ENCODE measurements at regions not wholly inside any gene's neighbourhood (a gene's known extent, or its start where the extent isn't known, plus 50 kb on each side); places are given as distances from the start of the nearest gene placed in this dataset.
"Not testable (repeated sequence)": the region's sequence is repeated elsewhere in the genome, so short reads cannot be mapped to it uniquely, and the experiment has no call there.

GRCh38 chr18:55695091-55695490 lies 107.1 kb upstream of the TCF4 start:
- H3K4me3 Mint-ChIP-seq: no peak overlapping the region
- no peak overlapping the region for H3K27ac Mint-ChIP-seq
- DNase-seq: no peak
- H3K27me3 Mint-ChIP-seq: no peaks in the 10 kb centered on the region
- H3K4me1 Mint-ChIP-seq: no peaks in the 10 kb centered on the region
- H3K9me3 Mint-ChIP-seq: no peaks in the 10 kb centered on the region
- intact Hi-C loops (cut with micrococcal nuclease): no loop called here
- H3K36me3 Mint-ChIP-seq (ENCODE audit: low read depth): no peaks in the 10 kb centered on the region

- H3K27ac Mint-ChIP-seq: no peak overlapping the region
- no peaks in the 10 kb centered on the region for H3K27me3 Mint-ChIP-seq
- H3K9me3 Mint-ChIP-seq: no peaks in the 10 kb centered on the region
- no peaks in the 10 kb centered on the region for H3K36me3 Mint-ChIP-seq (ENCODE audit: low read depth)
- H3K4me1 Mint-ChIP-seq: no peaks in the 10 kb centered on the region
- DNase-seq: no peak
- intact Hi-C loops (cut with micrococcal nuclease): no loop called here
- no peak overlapping the region for H3K4me3 Mint-ChIP-seq
These were observed 106.3 kb upstream of the TCF4 start for GRCh38 chr18:55694291-55694690.

GRCh38 chr18:55688030-55688429 lies 100.0 kb upstream of the TCF4 start:
- no peaks in the 10 kb centered on the region for H3K4me1 Mint-ChIP-seq
- no peaks in the 10 kb centered on the region for H3K36me3 Mint-ChIP-seq (ENCODE audit: low read depth)
- no peaks in the 10 kb centered on the region for H3K27me3 Mint-ChIP-seq
- no peak overlapping the region for H3K4me3 Mint-ChIP-seq
- H3K27ac Mint-ChIP-seq: no peak overlapping the region
- H3K9me3 Mint-ChIP-seq: no peaks in the 10 kb centered on the region
- intact Hi-C loops (cut with micrococcal nuclease): no loop called here
- DNase-seq: no peak

- Mint-ChIP-seq H3K36me3 (ENCODE audit: low read depth) (no peaks in the 10 kb centered on the region), H3K9me3 (no peaks in the 10 kb centered on the region), H3K27ac (no peak overlapping the region), H3K4me1 (no peaks in the 10 kb centered on the region), H3K27me3 (no peaks in the 10 kb centered on the region), H3K4me3 (no peak overlapping the region)
- DNase-seq: no peak
- intact Hi-C loops (cut with micrococcal nuclease): no loop called here
These were observed 99.1 kb upstream of the TCF4 start for GRCh38 chr18:55687106-55687505.

- H3K4me3 Mint-ChIP-seq: no peak overlapping the region
These were observed 97.6 kb upstream of the TCF4 start for GRCh38 chr18:55685638-55686037.

GRCh38 chr18:55672574-55673361 lies 84.8 kb upstream of the TCF4 start:
- no peaks in the 10 kb centered on the region for H3K27me3 Mint-ChIP-seq
- H3K9me3 Mint-ChIP-seq: peaks cover 4% of the 10 kb centered on the region
- no peaks in the 10 kb centered on the region for H3K4me1 Mint-ChIP-seq
- H3K36me3 Mint-ChIP-seq (ENCODE audit: low read depth): no peaks in the 10 kb centered on the region
- DNase-seq: no peak
- intact Hi-C loops (cut with micrococcal nuclease): no loop called here
- H3K4me3 Mint-ChIP-seq: no peak overlapping the region
- no peak overlapping the region for H3K27ac Mint-ChIP-seq

More at GRCh38 chr18:55685638-55686037, 97.6 kb upstream of the TCF4 start:
- intact Hi-C loops (cut with micrococcal nuclease): no loop called here
- no peaks in the 10 kb centered on the region for H3K36me3 Mint-ChIP-seq (ENCODE audit: low read depth)
- H3K27me3 Mint-ChIP-seq: no peaks in the 10 kb centered on the region
- no peak for DNase-seq
- no peaks in the 10 kb centered on the region for H3K4me1 Mint-ChIP-seq
- H3K27ac Mint-ChIP-seq: no peak overlapping the region
- no peaks in the 10 kb centered on the region for H3K9me3 Mint-ChIP-seq

GRCh38 chr18:55665506-55665905 lies 77.5 kb upstream of the TCF4 start:
- no peak for DNase-seq
- H3K27me3 Mint-ChIP-seq: no peaks in the 10 kb centered on the region
- H3K4me1 Mint-ChIP-seq: no peaks in the 10 kb centered on the region
- intact Hi-C loops (cut with micrococcal nuclease): no loop called here
- H3K27ac Mint-ChIP-seq: no peak overlapping the region
- no peak overlapping the region for H3K4me3 Mint-ChIP-seq
- H3K9me3 Mint-ChIP-seq: no peaks in the 10 kb centered on the region
- no peaks in the 10 kb centered on the region for H3K36me3 Mint-ChIP-seq (ENCODE audit: low read depth)

GRCh38 chr18:55664758-55665400 lies 76.9 kb upstream of the TCF4 start:
- H3K27me3 Mint-ChIP-seq; H3K36me3 Mint-ChIP-seq (ENCODE audit: low read depth); H3K27ac Mint-ChIP-seq; H3K4me1 Mint-ChIP-seq; intact Hi-C loops (cut with micrococcal nuclease); DNase-seq; H3K9me3 Mint-ChIP-seq; H3K4me3 Mint-ChIP-seq: not testable (repeated sequence)

GRCh38 chr18:55663891-55664290 lies 75.9 kb upstream of the TCF4 start:
- Mint-ChIP-seq H3K27me3 (no peaks in the 10 kb centered on the region), H3K36me3 (ENCODE audit: low read depth) (no peaks in the 10 kb centered on the region), H3K4me3 (no peak overlapping the region), H3K9me3 (no peaks in the 10 kb centered on the region), H3K4me1 (no peaks in the 10 kb centered on the region), H3K27ac (no peak overlapping the region)
- intact Hi-C loops (cut with micrococcal nuclease): no loop called here
- DNase-seq: no peak

- intact Hi-C loops (cut with micrococcal nuclease): no loop called here
- no peak for DNase-seq
- Mint-ChIP-seq H3K9me3 (no peaks in the 10 kb centered on the region), H3K27ac (no peak overlapping the region), H3K4me1 (no peaks in the 10 kb centered on the region), H3K4me3 (no peak overlapping the region), H3K36me3 (ENCODE audit: low read depth) (no peaks in the 10 kb centered on the region), H3K27me3 (no peaks in the 10 kb centered on the region)
These were observed 70.6 kb upstream of the TCF4 start for GRCh38 chr18:55658598-55658997.

- no peaks in the 10 kb centered on the region for H3K27me3 Mint-ChIP-seq
- intact Hi-C loops (cut with micrococcal nuclease): no loop called here
- no peaks in the 10 kb centered on the region for H3K9me3 Mint-ChIP-seq
- no peak overlapping the region for H3K4me3 Mint-ChIP-seq
- no peaks in the 10 kb centered on the region for H3K4me1 Mint-ChIP-seq
- H3K36me3 Mint-ChIP-seq (ENCODE audit: low read depth): no peaks in the 10 kb centered on the region
- no peak overlapping the region for H3K27ac Mint-ChIP-seq
- no peak for DNase-seq
These were observed 69.8 kb upstream of the TCF4 start for GRCh38 chr18:55657572-55658331.

- Mint-ChIP-seq H3K4me3 (no peak overlapping the region), H3K27ac (no peak overlapping the region), H3K9me3 (no peaks in the 10 kb centered on the region), H3K27me3 (no peaks in the 10 kb centered on the region), H3K4me1 (no peaks in the 10 kb centered on the region), H3K36me3 (ENCODE audit: low read depth) (no peaks in the 10 kb centered on the region)
- intact Hi-C loops (cut with micrococcal nuclease): no loop called here
- no peak for DNase-seq
These were observed 67.0 kb upstream of the TCF4 start for GRCh38 chr18:55654986-55655385.

- Mint-ChIP-seq H3K9me3 (no peaks in the 10 kb centered on the region), H3K4me1 (no peaks in the 10 kb centered on the region), H3K27ac (no peak overlapping the region), H3K36me3 (ENCODE audit: low read depth) (no peaks in the 10 kb centered on the region), H3K4me3 (no peak overlapping the region), H3K27me3 (no peaks in the 10 kb centered on the region)
- intact Hi-C loops (cut with micrococcal nuclease): no loop called here
- no peak for DNase-seq
These were observed 63.2 kb upstream of the TCF4 start for GRCh38 chr18:55651236-55651635.

GRCh38 chr18:55650363-55650870 lies 62.4 kb upstream of the TCF4 start:
- Mint-ChIP-seq H3K4me1 (no peaks in the 10 kb centered on the region), H3K27me3 (no peaks in the 10 kb centered on the region), H3K36me3 (ENCODE audit: low read depth) (no peaks in the 10 kb centered on the region), H3K9me3 (no peaks in the 10 kb centered on the region), H3K27ac (no peak overlapping the region), H3K4me3 (no peak overlapping the region)
- intact Hi-C loops (cut with micrococcal nuclease): no loop called here
- no peak for DNase-seq

Data from activated CD4-positive, alpha-beta T cell treated with anti-CD3 and anti-CD28 coated beads, Interleukin-2, amount 10 ng/mL, durations not matched to agents 24 days and 14 days (primary cell).